WTC11 (cell line): ENCODE measurements at regions not wholly inside any gene's neighbourhood (a gene's known extent, or its start where the extent isn't known, plus 50 kb on each side); places are given as distances from the start of the nearest gene placed in this dataset.

ENCODE experiments used
- ATAC-seq: fragments of 200-7000 bp; cut with Tn5 transposase; 2 replicates; pipeline ENCODE4 v1.10.0; 2021; ENCODE audit warnings: mild to moderate bottlenecking, moderate library complexity
- CTCF ChIA-PET: fragments of 300-600 bp; sonication (Branson Sonifier 250); formaldehyde crosslinking; loops from one replicate; lab custom pipeline; 2021; ENCODE audit warnings: antibody characterized with exemption; lab: Charles Lee
- POLR2A ChIA-PET: fragments of 350-600 bp; sonication (Branson Sonifier 250); formaldehyde crosslinking; loops from one replicate; lab custom pipeline; 2021; ENCODE audit warnings: antibody characterized with exemption; lab: Charles Lee
- DNase-seq: peaks from one replicate; pipeline ENCODE4 v3.0.0; 2021; ENCODE audit warnings: low spot score
- H3K27ac Mint-ChIP-seq: 2 replicates; pipeline ENCODE4 v1.8.0; 2021; ENCODE audit warnings: mixed read lengths
- H3K27me3 Mint-ChIP-seq: 2 replicates; pipeline ENCODE4 v1.8.0; 2021; ENCODE audit warnings: low read depth, mild to moderate bottlenecking, moderate library complexity, mixed read lengths
- H3K36me3 Mint-ChIP-seq: 2 replicates; pipeline ENCODE4 v1.8.0; 2021; ENCODE audit warnings: mixed read lengths
- H3K4me1 Mint-ChIP-seq: 2 replicates; pipeline ENCODE4 v1.8.0; 2022; ENCODE audit warnings: mixed read lengths
- H3K4me3 Mint-ChIP-seq: 2 replicates; pipeline ENCODE4 v1.8.0; 2021; ENCODE audit warnings: mild to moderate bottlenecking, moderate library complexity, mixed read lengths
- H3K9me3 Mint-ChIP-seq: 2 replicates; pipeline ENCODE4 v1.8.0; 2021; ENCODE audit warnings: mixed read lengths
- AR ChIP-seq: fragments of 250-450 bp; sonication (Bioruptor Pico); IDR thresholded peaks from 2 replicates; pipeline ENCODE4 v1.9.0; 2021; ENCODE audit warnings: mild to moderate bottlenecking
- ATF1 ChIP-seq: sonication (generic); formaldehyde crosslinking; IDR thresholded peaks from 2 replicates; pipeline ENCODE4 v1.8.1; 2023; ENCODE audit warnings: mild to moderate bottlenecking, moderate library complexity, missing genetic modification reagents
- ATF2 ChIP-seq: sonication (generic); formaldehyde crosslinking; IDR thresholded peaks from 2 replicates; pipeline ENCODE4 v1.8.1; 2022; ENCODE audit warnings: low read depth, missing genetic modification reagents, borderline replicate concordance
- CBFB ChIP-seq: sonication (generic); formaldehyde crosslinking; IDR thresholded peaks from 2 replicates; pipeline ENCODE4 v1.8.1; 2022; ENCODE audit warnings: mild to moderate bottlenecking, low read depth, missing genetic modification reagents
- CREB1 ChIP-seq: sonication (generic); formaldehyde crosslinking; IDR thresholded peaks from 2 replicates; pipeline ENCODE4 v1.8.0; 2023; ENCODE audit warnings: mild to moderate bottlenecking, missing genetic modification reagents
- FOXK1 ChIP-seq: sonication (generic); formaldehyde crosslinking; IDR thresholded peaks from 2 replicates; pipeline ENCODE4 v1.8.0; 2022; ENCODE audit warnings: mild to moderate bottlenecking, moderate library complexity, missing genetic modification reagents
- MAX ChIP-seq: sonication (generic); formaldehyde crosslinking; IDR thresholded peaks from 2 replicates; pipeline ENCODE4 v1.8.0; 2022; ENCODE audit warnings: mild to moderate bottlenecking, missing genetic modification reagents
- NR1H2 ChIP-seq: sonication (generic); formaldehyde crosslinking; IDR thresholded peaks from 2 replicates; pipeline ENCODE4 v1.9.0; 2021; ENCODE audit warnings: mild to moderate bottlenecking, moderate library complexity, missing genetic modification reagents
- NR3C1 ChIP-seq: sonication (generic); formaldehyde crosslinking; conservative IDR thresholded peaks from 2 replicates; pipeline ENCODE4 v1.8.1; 2023; ENCODE audit warnings: low read depth, mild to moderate bottlenecking, missing genetic modification reagents
- PRRX2 ChIP-seq: fragments of 250-450 bp; sonication (Bioruptor Pico); IDR thresholded peaks from 2 replicates; pipeline ENCODE4 v1.8.0; 2021; ENCODE audit warnings: mild to moderate bottlenecking
- RELA ChIP-seq: sonication (generic); formaldehyde crosslinking; IDR thresholded peaks from 2 replicates; pipeline ENCODE4 v1.8.1; 2022; ENCODE audit warnings: missing genetic modification reagents, mild to moderate bottlenecking, borderline replicate concordance
- RORB ChIP-seq: fragments of 250-450 bp; sonication (Bioruptor Pico); IDR thresholded peaks from 2 replicates; pipeline ENCODE4 v1.9.0; 2021; ENCODE audit warnings: mild to moderate bottlenecking
- SMAD4 ChIP-seq: sonication (generic); formaldehyde crosslinking; IDR thresholded peaks from 2 replicates; pipeline ENCODE4 v1.8.0; 2022; ENCODE audit warnings: mild to moderate bottlenecking, missing genetic modification reagents
- TEAD1 ChIP-seq: sonication (generic); formaldehyde crosslinking; IDR thresholded peaks from 2 replicates; pipeline ENCODE4 v1.8.0; 2022; ENCODE audit warnings: mild to moderate bottlenecking, missing genetic modification reagents
- TP53 ChIP-seq: sonication (generic); formaldehyde crosslinking; IDR thresholded peaks from 2 replicates; pipeline ENCODE4 v1.8.1; 2023; ENCODE audit warnings: mild to moderate bottlenecking, missing genetic modification reagents
- ZNF263 ChIP-seq: sonication (generic); formaldehyde crosslinking; IDR thresholded peaks from 2 replicates; pipeline ENCODE4 v1.8.1; 2022; ENCODE audit warnings: low read depth, mild to moderate bottlenecking, moderate library complexity, missing genetic modification reagents
- ZNF671 ChIP-seq: fragments of 250-450 bp; sonication (Bioruptor Pico); IDR thresholded peaks from 2 replicates; pipeline ENCODE4 v1.8.0; 2021; ENCODE audit warnings: mild to moderate bottlenecking
- TF ChIP-seq, protein P1 (sequence below): sonication (generic); formaldehyde crosslinking; IDR thresholded peaks from 2 replicates; pipeline ENCODE4 v1.8.1; 2023; ENCODE audit warnings: mild to moderate bottlenecking, missing genetic modification reagents, moderate library complexity
- TF ChIP-seq, protein P2 (sequence below): sonication (generic); formaldehyde crosslinking; IDR thresholded peaks from 2 replicates; pipeline ENCODE4 v1.8.0; 2023; ENCODE audit warnings: mild to moderate bottlenecking, missing genetic modification reagents
- TF ChIP-seq, protein P3 (sequence below): fragments of 200-600 bp; IDR thresholded peaks from 2 replicates; pipeline ENCODE4 v1.8.0; 2022; ENCODE audit warnings: antibody characterized with exemption
- TF ChIP-seq, protein P4 (sequence below): sonication (generic); formaldehyde crosslinking; IDR thresholded peaks from 2 replicates; pipeline ENCODE4 v1.8.1; 2022; ENCODE audit warnings: mild to moderate bottlenecking, moderate library complexity, missing genetic modification reagents
- TF ChIP-seq, protein P5 (sequence below): sonication (generic); formaldehyde crosslinking; IDR thresholded peaks from 2 replicates; pipeline ENCODE4 v1.8.1; 2022; ENCODE audit warnings: missing genetic modification reagents, borderline replicate concordance

DNA sequence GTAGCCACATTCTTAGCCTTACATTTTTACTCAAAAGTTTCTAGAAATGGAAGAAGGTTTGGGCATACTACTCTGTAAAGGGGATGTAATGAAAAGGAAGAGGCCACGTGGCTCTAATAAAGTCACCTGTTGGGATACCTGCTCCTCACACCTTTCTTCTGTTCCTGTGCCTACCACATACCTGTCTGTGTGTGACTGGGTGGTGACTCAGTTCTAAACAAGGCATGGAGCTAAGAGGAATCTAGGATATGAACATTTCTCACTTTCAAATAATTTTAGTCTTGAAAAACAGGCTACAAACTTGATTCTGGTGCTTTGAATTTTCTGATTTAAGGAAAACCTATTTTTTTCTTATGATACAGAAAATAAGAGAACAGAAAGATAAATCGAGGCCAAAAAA, 363.6 kb downstream of the RFPL4B start (continued):
- TF ChIP-seq, protein P1, sequence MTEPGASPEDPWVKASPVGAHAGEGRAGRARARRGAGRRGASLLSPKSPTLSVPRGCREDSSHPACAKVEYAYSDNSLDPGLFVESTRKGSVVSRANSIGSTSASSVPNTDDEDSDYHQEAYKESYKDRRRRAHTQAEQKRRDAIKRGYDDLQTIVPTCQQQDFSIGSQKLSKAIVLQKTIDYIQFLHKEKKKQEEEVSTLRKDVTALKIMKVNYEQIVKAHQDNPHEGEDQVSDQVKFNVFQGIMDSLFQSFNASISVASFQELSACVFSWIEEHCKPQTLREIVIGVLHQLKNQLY (CRISPR knock-in tag), result no peak
- TF ChIP-seq CREB1 (CRISPR knock-in tag) (no peak), ATF2 (CRISPR knock-in tag) (no peak), PRRX2 (no peak), NR3C1 (no peak), FOXK1 (no peak), CBFB (no peak)

DNA sequence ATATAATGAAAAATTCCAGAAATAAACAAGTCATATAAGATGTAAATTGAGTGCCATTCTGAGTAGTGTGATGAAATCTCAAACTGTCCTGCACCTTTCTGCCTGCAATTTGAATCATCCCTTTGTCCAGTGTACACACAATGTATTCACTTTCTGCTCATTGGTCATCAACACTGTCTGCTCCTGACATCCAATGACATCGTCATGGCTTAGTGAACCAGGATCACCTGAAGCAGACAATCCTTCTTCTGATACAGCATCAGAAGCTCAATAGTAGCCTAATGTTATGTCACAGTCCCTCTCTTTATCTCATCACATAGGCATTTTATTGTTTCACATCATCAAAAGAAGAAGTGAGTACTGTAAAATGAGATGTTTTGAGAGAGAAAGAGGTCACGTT, 366.3 kb downstream of the RFPL4B start:
- H3K36me3 Mint-ChIP-seq, result no peaks in the 10 kb centered on the region
- H3K27ac Mint-ChIP-seq, result no peak overlapping the region
- DNase-seq (no peak), ATAC-seq (no peak)
- no peaks in the 10 kb centered on the region for H3K27me3 Mint-ChIP-seq
- POLR2A ChIA-PET, result no interaction called here
- CTCF ChIA-PET, result no interaction called here
- H3K4me3 Mint-ChIP-seq, result no peak overlapping the region
- no peaks in the 10 kb centered on the region for H3K4me1 Mint-ChIP-seq
- H3K9me3 Mint-ChIP-seq, result peaks cover 3% of the 10 kb centered on the region; the same call in 1 of the 2 replicates
- TF ChIP-seq, protein P2, sequence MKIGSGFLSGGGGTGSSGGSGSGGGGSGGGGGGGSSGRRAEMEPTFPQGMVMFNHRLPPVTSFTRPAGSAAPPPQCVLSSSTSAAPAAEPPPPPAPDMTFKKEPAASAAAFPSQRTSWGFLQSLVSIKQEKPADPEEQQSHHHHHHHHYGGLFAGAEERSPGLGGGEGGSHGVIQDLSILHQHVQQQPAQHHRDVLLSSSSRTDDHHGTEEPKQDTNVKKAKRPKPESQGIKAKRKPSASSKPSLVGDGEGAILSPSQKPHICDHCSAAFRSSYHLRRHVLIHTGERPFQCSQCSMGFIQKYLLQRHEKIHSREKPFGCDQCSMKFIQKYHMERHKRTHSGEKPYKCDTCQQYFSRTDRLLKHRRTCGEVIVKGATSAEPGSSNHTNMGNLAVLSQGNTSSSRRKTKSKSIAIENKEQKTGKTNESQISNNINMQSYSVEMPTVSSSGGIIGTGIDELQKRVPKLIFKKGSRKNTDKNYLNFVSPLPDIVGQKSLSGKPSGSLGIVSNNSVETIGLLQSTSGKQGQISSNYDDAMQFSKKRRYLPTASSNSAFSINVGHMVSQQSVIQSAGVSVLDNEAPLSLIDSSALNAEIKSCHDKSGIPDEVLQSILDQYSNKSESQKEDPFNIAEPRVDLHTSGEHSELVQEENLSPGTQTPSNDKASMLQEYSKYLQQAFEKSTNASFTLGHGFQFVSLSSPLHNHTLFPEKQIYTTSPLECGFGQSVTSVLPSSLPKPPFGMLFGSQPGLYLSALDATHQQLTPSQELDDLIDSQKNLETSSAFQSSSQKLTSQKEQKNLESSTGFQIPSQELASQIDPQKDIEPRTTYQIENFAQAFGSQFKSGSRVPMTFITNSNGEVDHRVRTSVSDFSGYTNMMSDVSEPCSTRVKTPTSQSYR (CRISPR knock-in tag), result no peak
- no peak for TF ChIP-seq TP53 (CRISPR knock-in tag)
- TF ChIP-seq MAX (CRISPR knock-in tag), result no peak
- TF ChIP-seq AR (CRISPR knock-in tag), result no peak
- TF ChIP-seq RORB (CRISPR knock-in tag), result no peak
- no peak for TF ChIP-seq NR3C1
- no peak for TF ChIP-seq TEAD1 (CRISPR knock-in tag)
- TF ChIP-seq SMAD4 (CRISPR knock-in tag), result no peak
- TF ChIP-seq, protein P3, sequence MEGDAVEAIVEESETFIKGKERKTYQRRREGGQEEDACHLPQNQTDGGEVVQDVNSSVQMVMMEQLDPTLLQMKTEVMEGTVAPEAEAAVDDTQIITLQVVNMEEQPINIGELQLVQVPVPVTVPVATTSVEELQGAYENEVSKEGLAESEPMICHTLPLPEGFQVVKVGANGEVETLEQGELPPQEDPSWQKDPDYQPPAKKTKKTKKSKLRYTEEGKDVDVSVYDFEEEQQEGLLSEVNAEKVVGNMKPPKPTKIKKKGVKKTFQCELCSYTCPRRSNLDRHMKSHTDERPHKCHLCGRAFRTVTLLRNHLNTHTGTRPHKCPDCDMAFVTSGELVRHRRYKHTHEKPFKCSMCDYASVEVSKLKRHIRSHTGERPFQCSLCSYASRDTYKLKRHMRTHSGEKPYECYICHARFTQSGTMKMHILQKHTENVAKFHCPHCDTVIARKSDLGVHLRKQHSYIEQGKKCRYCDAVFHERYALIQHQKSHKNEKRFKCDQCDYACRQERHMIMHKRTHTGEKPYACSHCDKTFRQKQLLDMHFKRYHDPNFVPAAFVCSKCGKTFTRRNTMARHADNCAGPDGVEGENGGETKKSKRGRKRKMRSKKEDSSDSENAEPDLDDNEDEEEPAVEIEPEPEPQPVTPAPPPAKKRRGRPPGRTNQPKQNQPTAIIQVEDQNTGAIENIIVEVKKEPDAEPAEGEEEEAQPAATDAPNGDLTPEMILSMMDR, result no peak
- TF ChIP-seq ATF1, result no peak
- TF ChIP-seq ZNF671 (CRISPR knock-in tag), result no peak
- no peak for TF ChIP-seq FOXK1
- TF ChIP-seq ZNF263 (CRISPR knock-in tag), result no peak
- TF ChIP-seq, protein P4, sequence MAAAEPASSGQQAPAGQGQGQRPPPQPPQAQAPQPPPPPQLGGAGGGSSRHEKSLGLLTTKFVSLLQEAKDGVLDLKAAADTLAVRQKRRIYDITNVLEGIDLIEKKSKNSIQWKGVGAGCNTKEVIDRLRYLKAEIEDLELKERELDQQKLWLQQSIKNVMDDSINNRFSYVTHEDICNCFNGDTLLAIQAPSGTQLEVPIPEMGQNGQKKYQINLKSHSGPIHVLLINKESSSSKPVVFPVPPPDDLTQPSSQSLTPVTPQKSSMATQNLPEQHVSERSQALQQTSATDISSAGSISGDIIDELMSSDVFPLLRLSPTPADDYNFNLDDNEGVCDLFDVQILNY (CRISPR knock-in tag), result no peak
- no peak for TF ChIP-seq NR1H2 (CRISPR knock-in tag)
- TF ChIP-seq RELA (CRISPR knock-in tag), result no peak
- TF ChIP-seq, protein P5, sequence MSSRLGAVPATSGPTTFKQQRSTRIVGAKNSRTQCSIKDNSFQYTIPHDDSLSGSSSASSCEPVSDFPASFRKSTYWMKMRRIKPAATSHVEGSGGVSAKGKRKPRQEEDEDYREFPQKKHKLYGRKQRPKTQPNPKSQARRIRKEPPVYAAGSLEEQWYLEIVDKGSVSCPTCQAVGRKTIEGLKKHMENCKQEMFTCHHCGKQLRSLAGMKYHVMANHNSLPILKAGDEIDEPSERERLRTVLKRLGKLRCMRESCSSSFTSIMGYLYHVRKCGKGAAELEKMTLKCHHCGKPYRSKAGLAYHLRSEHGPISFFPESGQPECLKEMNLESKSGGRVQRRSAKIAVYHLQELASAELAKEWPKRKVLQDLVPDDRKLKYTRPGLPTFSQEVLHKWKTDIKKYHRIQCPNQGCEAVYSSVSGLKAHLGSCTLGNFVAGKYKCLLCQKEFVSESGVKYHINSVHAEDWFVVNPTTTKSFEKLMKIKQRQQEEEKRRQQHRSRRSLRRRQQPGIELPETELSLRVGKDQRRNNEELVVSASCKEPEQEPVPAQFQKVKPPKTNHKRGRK (CRISPR knock-in tag), result no peak
